SU-DHL-6 (cell line): ENCODE measurements at regions not wholly inside any gene's neighbourhood (a gene's known extent, or its start where the extent isn't known, plus 50 kb on each side); places are given as distances from the start of the nearest gene placed in this dataset.

ENCODE experiments used
- H2AFZ ChIP-seq: fragments of 200-600 bp; sonication (generic); 2 replicates; pipeline ENCODE4 v1.6.1; 2014; ENCODE audit warnings: low read depth, mild to moderate bottlenecking, moderate library complexity, mixed read lengths, antibody characterized with exemption, low read length; ENCODE audit not compliant: severe bottlenecking
- H3F3A ChIP-seq: fragments of 200-600 bp; shearing (Covaris generic); 2 replicates; pipeline ENCODE4 v1.6.0; 2016; ENCODE audit warnings: antibody characterized with exemption, mild to moderate bottlenecking; ENCODE audit not compliant: insufficient read depth
- H3K27ac ChIP-seq: fragments of 200-600 bp; sonication (generic); 2 replicates; pipeline ENCODE4 v1.5.1; 2016; ENCODE audit warnings: low read depth, mild to moderate bottlenecking, low read length, moderate library complexity, mixed read lengths
- H3K27me3 ChIP-seq: fragments of 200-600 bp; sonication (generic), shearing (Covaris generic); 2 replicates; pipeline ENCODE4 v1.6.0; 2014; ENCODE audit warnings: mild to moderate bottlenecking, low read length
- H3K36me3 ChIP-seq: fragments of 200-600 bp; sonication (generic); 2 replicates; pipeline ENCODE4 v1.6.1; 2014; ENCODE audit warnings: mild to moderate bottlenecking, low read length, mixed read lengths
- H3K4me2 ChIP-seq: fragments of 300-600, 200-600 bp; shearing (Covaris generic), sonication (generic); 2 replicates; pipeline ENCODE4 v1.6.0; 2014; ENCODE audit warnings: low read length, low read depth, mild to moderate bottlenecking; ENCODE audit not compliant: poor library complexity, severe bottlenecking
- H3K4me3 ChIP-seq: fragments of 200-600 bp; sonication (generic); 2 replicates; pipeline ENCODE4 v1.5.1; 2014; ENCODE audit warnings: antibody characterized with exemption, low read length, mild to moderate bottlenecking, mixed read lengths; ENCODE audit not compliant: insufficient read depth, poor library complexity, severe bottlenecking
- H3K79me2 ChIP-seq: fragments of 200-600 bp; sonication (generic); 2 replicates; pipeline ENCODE4 v1.6.1; 2014; ENCODE audit warnings: mild to moderate bottlenecking, low read length, moderate library complexity; ENCODE audit not compliant: insufficient read depth
- H3K9ac ChIP-seq: fragments of 200-600 bp; sonication (generic); 2 replicates; pipeline ENCODE4 v1.7.0; 2014; ENCODE audit warnings: mild to moderate bottlenecking, low read length
- H3K9me2 ChIP-seq: fragments of 200-600 bp; sonication (generic); replicated peaks from 2 replicates; pipeline ENCODE4 v1.6.1; 2014; ENCODE audit warnings: low read length; ENCODE audit not compliant: insufficient read depth
- H3K9me3 ChIP-seq: fragments of 200-600 bp; sonication (generic); 2 replicates; pipeline ENCODE4 v1.6.1; 2014; ENCODE audit warnings: low read length, mixed read lengths; ENCODE audit not compliant: insufficient read depth
- H4K20me1 ChIP-seq: fragments of 200-600 bp; sonication (generic); 2 replicates; pipeline ENCODE4 v1.6.1; 2014; ENCODE audit warnings: low read depth, mild to moderate bottlenecking, antibody characterized with exemption, low read length, moderate library complexity, mixed read lengths
- EZH2phosphoT487 ChIP-seq: fragments of 200-600 bp; sonication (generic), shearing (Covaris generic); conservative IDR thresholded peaks from 2 replicates; pipeline ENCODE4 v1.6.1; 2018; ENCODE audit warnings: mild to moderate bottlenecking, antibody characterized with exemption, low read length, moderate library complexity, mixed read lengths
- TF ChIP-seq, protein P1 (sequence below): fragments of 200-600 bp; sonication (generic); IDR thresholded peaks from one replicate; pipeline ENCODE4 v1.5.1; 2017; ENCODE audit warnings: antibody characterized with exemption, mild to moderate bottlenecking, low read length, moderate library complexity; ENCODE audit not compliant: insufficient read depth, poor library complexity, severe bottlenecking

- no peaks in the 10 kb centered on the region for H3K36me3 ChIP-seq
- H3K27ac ChIP-seq = no peak overlapping the region
- H2AFZ ChIP-seq = no peak overlapping the region
- no peak for TF ChIP-seq EZH2phosphoT487
- TF ChIP-seq, protein P1, sequence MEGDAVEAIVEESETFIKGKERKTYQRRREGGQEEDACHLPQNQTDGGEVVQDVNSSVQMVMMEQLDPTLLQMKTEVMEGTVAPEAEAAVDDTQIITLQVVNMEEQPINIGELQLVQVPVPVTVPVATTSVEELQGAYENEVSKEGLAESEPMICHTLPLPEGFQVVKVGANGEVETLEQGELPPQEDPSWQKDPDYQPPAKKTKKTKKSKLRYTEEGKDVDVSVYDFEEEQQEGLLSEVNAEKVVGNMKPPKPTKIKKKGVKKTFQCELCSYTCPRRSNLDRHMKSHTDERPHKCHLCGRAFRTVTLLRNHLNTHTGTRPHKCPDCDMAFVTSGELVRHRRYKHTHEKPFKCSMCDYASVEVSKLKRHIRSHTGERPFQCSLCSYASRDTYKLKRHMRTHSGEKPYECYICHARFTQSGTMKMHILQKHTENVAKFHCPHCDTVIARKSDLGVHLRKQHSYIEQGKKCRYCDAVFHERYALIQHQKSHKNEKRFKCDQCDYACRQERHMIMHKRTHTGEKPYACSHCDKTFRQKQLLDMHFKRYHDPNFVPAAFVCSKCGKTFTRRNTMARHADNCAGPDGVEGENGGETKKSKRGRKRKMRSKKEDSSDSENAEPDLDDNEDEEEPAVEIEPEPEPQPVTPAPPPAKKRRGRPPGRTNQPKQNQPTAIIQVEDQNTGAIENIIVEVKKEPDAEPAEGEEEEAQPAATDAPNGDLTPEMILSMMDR = no peak
- H3K9me3 ChIP-seq = no peaks in the 10 kb centered on the region
- no peaks in the 10 kb centered on the region for H3K79me2 ChIP-seq
- H3F3A ChIP-seq = no peaks in the 10 kb centered on the region
- H3K4me3 ChIP-seq = no peak overlapping the region
- no peaks in the 10 kb centered on the region for H4K20me1 ChIP-seq
- H3K9me2 ChIP-seq = no peaks in the 10 kb centered on the region
- no peaks in the 10 kb centered on the region for H3K27me3 ChIP-seq
- H3K4me2 ChIP-seq = no peak overlapping the region
- no peak overlapping the region for H3K9ac ChIP-seq
Observed at GRCh38 chr16:13521356-13521755, 398.6 kb upstream of the ERCC4 start.

DNA sequence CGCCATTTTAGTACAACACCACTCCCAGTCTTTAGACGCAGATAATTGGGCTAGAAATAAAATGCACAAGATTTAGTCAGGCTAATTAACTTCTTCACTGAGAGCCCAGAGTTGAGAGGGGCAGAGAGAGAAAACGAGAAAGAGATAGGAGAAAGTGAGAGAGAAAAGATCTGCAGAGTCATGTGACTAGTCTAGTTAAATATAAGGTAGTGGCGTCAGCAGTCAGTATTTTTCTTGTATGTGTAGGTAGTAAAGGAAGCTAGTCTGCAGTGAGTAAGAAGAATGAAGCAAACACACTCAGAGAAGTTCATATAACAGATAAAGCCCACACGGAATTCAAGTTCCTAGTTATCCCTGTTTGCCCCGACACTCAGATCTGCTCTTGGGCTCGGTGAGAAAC lies 392.6 kb upstream of the ERCC4 start:
- Histone ChIP-seq H3F3A (no peaks in the 10 kb centered on the region), H3K36me3 (no peaks in the 10 kb centered on the region), H3K9me2 (no peaks in the 10 kb centered on the region), H3K27ac (no peak overlapping the region), H4K20me1 (no peaks in the 10 kb centered on the region), H3K4me2 (no peak overlapping the region), H3K27me3 (no peaks in the 10 kb centered on the region), H2AFZ (no peak overlapping the region), H3K79me2 (no peaks in the 10 kb centered on the region), H3K4me3 (no peak overlapping the region), H3K9me3 (no peaks in the 10 kb centered on the region), H3K9ac (no peak overlapping the region)
- TF ChIP-seq EZH2phosphoT487 = no peak
- TF ChIP-seq, protein P1 = no peak

DNA sequence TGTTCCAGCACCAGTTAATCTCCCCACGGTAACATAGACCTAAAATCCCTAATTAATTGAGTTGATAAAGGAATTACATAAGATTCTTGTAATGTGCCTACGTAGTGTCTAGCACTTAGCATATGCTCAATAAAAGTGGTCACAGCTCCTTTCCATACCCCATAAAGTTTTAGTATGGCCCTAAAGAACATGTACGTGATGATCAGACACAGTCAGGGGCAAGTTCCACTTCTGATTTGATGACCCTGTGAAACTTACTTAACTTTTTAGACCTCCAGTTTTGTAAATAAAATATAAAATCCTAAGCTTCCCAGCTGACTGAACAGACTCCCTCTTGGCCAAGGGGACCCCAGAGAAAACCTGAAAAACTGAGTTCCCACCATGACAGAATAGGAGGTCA lies 391.3 kb upstream of the ERCC4 start:
- Histone ChIP-seq H3K79me2 (no peaks in the 10 kb centered on the region), H3K9ac (no peak overlapping the region), H4K20me1 (no peaks in the 10 kb centered on the region), H3K9me2 (no peaks in the 10 kb centered on the region), H3K27me3 (no peaks in the 10 kb centered on the region), H2AFZ (no peak overlapping the region), H3K27ac (no peak overlapping the region), H3F3A (no peaks in the 10 kb centered on the region), H3K4me3 (no peak overlapping the region), H3K36me3 (no peaks in the 10 kb centered on the region), H3K4me2 (no peak overlapping the region), H3K9me3 (no peaks in the 10 kb centered on the region)
- TF ChIP-seq, protein P1 = no peak
- no peak for TF ChIP-seq EZH2phosphoT487
